ENCODE measurements at regions not wholly inside any gene's neighbourhood (a gene's known extent, or its start where the extent isn't known, plus 50 kb on each side); places are given as distances from the start of the nearest gene placed in this dataset.

DNA sequence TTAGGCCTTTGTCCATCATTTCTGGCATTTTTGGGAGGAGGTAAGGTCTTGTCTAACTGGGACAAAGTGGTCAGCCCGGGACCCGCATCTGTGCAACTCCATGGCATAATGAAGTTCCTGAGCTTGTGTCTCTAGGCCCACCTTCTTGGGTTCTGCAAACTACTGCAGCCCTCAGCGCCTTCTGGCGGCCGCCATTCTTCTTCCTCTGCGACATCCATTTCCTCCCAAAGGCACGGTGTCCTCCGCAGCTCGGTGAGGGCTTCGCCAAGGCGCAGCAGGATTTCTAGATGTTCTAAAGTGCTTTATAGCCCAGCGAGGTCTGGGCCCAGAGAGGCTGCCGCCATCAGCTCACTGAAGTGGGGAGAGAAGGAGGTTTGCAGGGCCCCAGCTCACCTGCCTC is 134.4 kb upstream of the OR4E1 start (continued):
- TF ChIP-seq, protein P1, sequence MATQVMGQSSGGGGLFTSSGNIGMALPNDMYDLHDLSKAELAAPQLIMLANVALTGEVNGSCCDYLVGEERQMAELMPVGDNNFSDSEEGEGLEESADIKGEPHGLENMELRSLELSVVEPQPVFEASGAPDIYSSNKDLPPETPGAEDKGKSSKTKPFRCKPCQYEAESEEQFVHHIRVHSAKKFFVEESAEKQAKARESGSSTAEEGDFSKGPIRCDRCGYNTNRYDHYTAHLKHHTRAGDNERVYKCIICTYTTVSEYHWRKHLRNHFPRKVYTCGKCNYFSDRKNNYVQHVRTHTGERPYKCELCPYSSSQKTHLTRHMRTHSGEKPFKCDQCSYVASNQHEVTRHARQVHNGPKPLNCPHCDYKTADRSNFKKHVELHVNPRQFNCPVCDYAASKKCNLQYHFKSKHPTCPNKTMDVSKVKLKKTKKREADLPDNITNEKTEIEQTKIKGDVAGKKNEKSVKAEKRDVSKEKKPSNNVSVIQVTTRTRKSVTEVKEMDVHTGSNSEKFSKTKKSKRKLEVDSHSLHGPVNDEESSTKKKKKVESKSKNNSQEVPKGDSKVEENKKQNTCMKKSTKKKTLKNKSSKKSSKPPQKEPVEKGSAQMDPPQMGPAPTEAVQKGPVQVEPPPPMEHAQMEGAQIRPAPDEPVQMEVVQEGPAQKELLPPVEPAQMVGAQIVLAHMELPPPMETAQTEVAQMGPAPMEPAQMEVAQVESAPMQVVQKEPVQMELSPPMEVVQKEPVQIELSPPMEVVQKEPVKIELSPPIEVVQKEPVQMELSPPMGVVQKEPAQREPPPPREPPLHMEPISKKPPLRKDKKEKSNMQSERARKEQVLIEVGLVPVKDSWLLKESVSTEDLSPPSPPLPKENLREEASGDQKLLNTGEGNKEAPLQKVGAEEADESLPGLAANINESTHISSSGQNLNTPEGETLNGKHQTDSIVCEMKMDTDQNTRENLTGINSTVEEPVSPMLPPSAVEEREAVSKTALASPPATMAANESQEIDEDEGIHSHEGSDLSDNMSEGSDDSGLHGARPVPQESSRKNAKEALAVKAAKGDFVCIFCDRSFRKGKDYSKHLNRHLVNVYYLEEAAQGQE (IDR thresholded peaks at IDR 0.05; ENCODE audit: low read depth), result no peak
- no peak for TF ChIP-seq ELF1 (IDR thresholded peaks at IDR 0.05; ENCODE audit: borderline replicate concordance, low read depth)
- TF ChIP-seq SP1 (IDR thresholded peaks at IDR 0.05; ENCODE audit: low read depth), result no peak
- TF ChIP-seq FOSL1 (IDR thresholded peaks at IDR 0.05; ENCODE audit: low read depth), result no peak

DNA sequence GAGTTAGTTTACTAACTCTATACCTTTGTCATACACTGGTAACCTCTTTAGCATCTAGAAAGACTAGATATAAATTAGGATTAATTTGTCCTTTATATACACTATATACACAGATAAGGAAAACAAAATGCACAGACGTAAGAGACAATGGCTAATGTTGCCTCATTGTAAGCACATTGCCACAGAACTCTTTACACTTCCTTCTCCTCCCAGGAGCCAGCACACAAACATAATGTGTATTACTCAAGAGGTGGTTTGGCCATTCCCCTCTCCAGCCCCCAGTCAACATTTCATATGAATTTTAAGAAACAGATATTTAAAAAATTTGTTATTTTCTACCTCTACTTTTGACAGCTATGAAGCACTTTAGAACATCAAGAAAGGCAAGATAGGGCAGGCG is 131.4 kb upstream of the OR4E1 start:
- no peaks in the 10 kb centered on the region for H3K4me1 ChIP-seq (ENCODE audit: control insufficient read depth in 1 of 2, insufficient read depth in 2 of 2, low read length in 2 of 2)
- RAD21 ChIA-PET (ENCODE audit: low non-redundant PET in 1 of 2, low total read pairs in 2 of 2, uncharacterized antibody in 2 of 2, unreplicated experiment in 2 of 2), result no interaction called here
- H4K20me1 ChIP-seq (ENCODE audit: insufficient read depth), result no peaks in the 10 kb centered on the region; the same call in 1 of the 2 replicates
- H3K27ac ChIP-seq (ENCODE audit: low read depth, low read length), result no peak overlapping the region
- BruUV-seq (replicated peaks), result no TSS peak
- no peak overlapping the region for H2AFZ ChIP-seq (ENCODE audit: low read depth, low read length, poor library complexity, severe bottlenecking)
- peaks cover 19% of the 10 kb centered on the region for H3K27me3 ChIP-seq (ENCODE audit: insufficient read depth, low read length)
- H3K9me2 ChIP-seq (ENCODE audit: insufficient read depth), result no peaks in the 10 kb centered on the region
- no peak overlapping the region for H3K4me2 ChIP-seq (ENCODE audit: low read length)
- H3K9ac ChIP-seq (ENCODE audit: low read length), result no peak overlapping the region
- POLR2A ChIA-PET, result no interaction called here
- no peak overlapping the region for H3K4me3 ChIP-seq (replicated peaks in 1 of 2; ENCODE audit: low read depth in 1 of 2, low read length in 2 of 2)
- DNase-seq (ENCODE audit: low read depth, low spot score), result no peak
- intact Hi-C loops (cut with micrococcal nuclease), result no loop called here
- H3K36me3 ChIP-seq (ENCODE audit: control insufficient read depth in 1 of 2, insufficient read depth in 2 of 2, low read length in 2 of 2), result no peaks in the 10 kb centered on the region
- H3K79me2 ChIP-seq (ENCODE audit: insufficient read depth, low read length), result no peaks in the 10 kb centered on the region
- CTCF ChIA-PET, result no interaction called here
- TF ChIP-seq CBX3 (IDR thresholded peaks at IDR 0.05; ENCODE audit: low read depth) (no peak), RAD21 (IDR thresholded peaks at IDR 0.05; ENCODE audit: low read depth) (no peak), EZH2phosphoT487 (IDR thresholded peaks at IDR 0.05; ENCODE audit: borderline replicate concordance) (no peak), SIN3A (IDR thresholded peaks at IDR 0.05; ENCODE audit: low read depth) (no peak), SRF (IDR thresholded peaks at IDR 0.05; ENCODE audit: low read depth) (no peak), TCF7L2 (IDR thresholded peaks at IDR 0.05; ENCODE audit: borderline replicate concordance, extremely low read depth, insufficient read depth, insufficient read length) (no peak), ZFX (IDR thresholded peaks at IDR 0.05) (no peak), POLR2AphosphoS5 (IDR thresholded peaks at IDR 0.05; ENCODE audit: low read depth, low read length) (no peak), CEBPB (IDR thresholded peaks at IDR 0.05; ENCODE audit: low read depth) (no peak), FOSL1 (IDR thresholded peaks at IDR 0.05; ENCODE audit: low read depth) (no peak), YY1 (IDR thresholded peaks at IDR 0.05; ENCODE audit: extremely low read depth, insufficient replicate concordance, low read depth, low read length) (no peak), EGR1 (IDR thresholded peaks at IDR 0.05; ENCODE audit: low read depth) (no peak)
- TF ChIP-seq, protein P2, sequence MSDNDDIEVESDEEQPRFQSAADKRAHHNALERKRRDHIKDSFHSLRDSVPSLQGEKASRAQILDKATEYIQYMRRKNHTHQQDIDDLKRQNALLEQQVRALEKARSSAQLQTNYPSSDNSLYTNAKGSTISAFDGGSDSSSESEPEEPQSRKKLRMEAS (IDR thresholded peaks at IDR 0.05), result no peak
- TF ChIP-seq, protein P3, sequence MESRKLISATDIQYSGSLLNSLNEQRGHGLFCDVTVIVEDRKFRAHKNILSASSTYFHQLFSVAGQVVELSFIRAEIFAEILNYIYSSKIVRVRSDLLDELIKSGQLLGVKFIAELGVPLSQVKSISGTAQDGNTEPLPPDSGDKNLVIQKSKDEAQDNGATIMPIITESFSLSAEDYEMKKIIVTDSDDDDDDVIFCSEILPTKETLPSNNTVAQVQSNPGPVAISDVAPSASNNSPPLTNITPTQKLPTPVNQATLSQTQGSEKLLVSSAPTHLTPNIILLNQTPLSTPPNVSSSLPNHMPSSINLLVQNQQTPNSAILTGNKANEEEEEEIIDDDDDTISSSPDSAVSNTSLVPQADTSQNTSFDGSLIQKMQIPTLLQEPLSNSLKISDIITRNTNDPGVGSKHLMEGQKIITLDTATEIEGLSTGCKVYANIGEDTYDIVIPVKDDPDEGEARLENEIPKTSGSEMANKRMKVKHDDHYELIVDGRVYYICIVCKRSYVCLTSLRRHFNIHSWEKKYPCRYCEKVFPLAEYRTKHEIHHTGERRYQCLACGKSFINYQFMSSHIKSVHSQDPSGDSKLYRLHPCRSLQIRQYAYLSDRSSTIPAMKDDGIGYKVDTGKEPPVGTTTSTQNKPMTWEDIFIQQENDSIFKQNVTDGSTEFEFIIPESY (IDR thresholded peaks at IDR 0.05; ENCODE audit: extremely low read depth, insufficient replicate concordance, low read length), result no peak
- ATAC-seq, result no peak
- no peaks in the 10 kb centered on the region for H3K9me3 ChIP-seq (ENCODE audit: control insufficient read depth in 1 of 2, insufficient read depth in 1 of 2, low read depth in 1 of 2, low read length in 2 of 2)
